MM.1S (cell line): ENCODE measurements at regions not wholly inside any gene's neighbourhood (a gene's known extent, or its start where the extent isn't known, plus 50 kb on each side); places are given as distances from the start of the nearest gene placed in this dataset.

ENCODE experiments used
- DNase-seq: peaks from one replicate; pipeline ENCODE4 v3.0.0-alpha.2; 2015
- H2AFZ ChIP-seq: fragments of 300-600 bp; sonication (generic); 2 replicates; pipeline ENCODE4 v1.6.0; 2016; ENCODE audit warnings: antibody characterized with exemption, low read length
- H3F3A ChIP-seq: fragments of 300-600 bp; sonication (generic); 2 replicates; pipeline ENCODE4 v1.6.1; 2016; ENCODE audit warnings: mild to moderate bottlenecking, antibody characterized with exemption, low read length, moderate library complexity, mixed read lengths; ENCODE audit not compliant: insufficient read depth
- H3K27ac ChIP-seq: fragments of 300-600 bp; sonication (generic); 2 replicates; pipeline ENCODE4 v1.5.1; 2016; ENCODE audit warnings: mild to moderate bottlenecking, low read length
- H3K27me3 ChIP-seq: fragments of 300-600 bp; sonication (generic); replicated peaks from 2 replicates; pipeline ENCODE4 v1.6.0; 2016; ENCODE audit warnings: low read length; ENCODE audit not compliant: insufficient read depth
- H3K36me3 ChIP-seq: fragments of 300-600 bp; sonication (generic); replicated peaks from 2 replicates; pipeline ENCODE4 v1.6.1; 2016; ENCODE audit warnings: mild to moderate bottlenecking, low read length, mixed read lengths; ENCODE audit not compliant: insufficient read depth
- H3K4me1 ChIP-seq: fragments of 300-600 bp; sonication (generic); 2 replicates; pipeline ENCODE4 v1.6.1; 2016; ENCODE audit warnings: low read length, mixed read lengths
- H3K4me2 ChIP-seq: fragments of 300-600 bp; sonication (generic); 2 replicates; pipeline ENCODE4 v1.6.0; 2016; ENCODE audit warnings: low read depth, low read length
- H3K4me3 ChIP-seq: fragments of 300-600 bp; sonication (generic); 2 replicates; pipeline ENCODE4 v1.5.1; 2016; ENCODE audit warnings: low read length, mixed read lengths
- H3K79me2 ChIP-seq: fragments of 300-600 bp; sonication (generic); 2 replicates; pipeline ENCODE4 v1.6.1; 2016; ENCODE audit warnings: mixed run types, low read length, mixed read lengths
- H3K9ac ChIP-seq: fragments of 300-600 bp; sonication (generic); 2 replicates; pipeline ENCODE4 v1.6.1; 2016; ENCODE audit warnings: low read length, mixed read lengths
- H3K9me2 ChIP-seq: fragments of 300-600 bp; sonication (generic); replicated peaks from 2 replicates; pipeline ENCODE4 v1.6.1; 2016; ENCODE audit warnings: mild to moderate bottlenecking, low read length, mixed read lengths; ENCODE audit not compliant: insufficient read depth
- H3K9me3 ChIP-seq: fragments of 300-600 bp; sonication (generic); replicated peaks from 2 replicates; pipeline ENCODE4 v1.6.1; 2016; ENCODE audit warnings: mild to moderate bottlenecking, low read length, mixed read lengths; ENCODE audit not compliant: insufficient read depth
- H4K20me1 ChIP-seq: fragments of 300-600 bp; sonication (generic); 2 replicates; pipeline ENCODE4 v1.6.1; 2016; ENCODE audit warnings: mild to moderate bottlenecking, low read length, moderate library complexity, mixed read lengths; ENCODE audit not compliant: insufficient read depth
- CTCF ChIP-seq: fragments of 300-600 bp; sonication (generic); IDR thresholded peaks from 2 replicates; pipeline ENCODE4 v1.5.1; 2016; ENCODE audit warnings: antibody characterized with exemption, low read length, mixed read lengths
- EZH2 ChIP-seq: fragments of 300-600 bp; sonication (generic); optimal IDR thresholded peaks from 2 replicates; pipeline ENCODE3; 2017; ENCODE audit warnings: low read depth, mild to moderate bottlenecking, antibody characterized with exemption, low read length, mixed read lengths
- EZH2phosphoT487 ChIP-seq: fragments of 300-600 bp; sonication (generic); IDR thresholded peaks from 2 replicates; pipeline ENCODE4 v1.6.1; 2018; ENCODE audit warnings: antibody characterized with exemption, low read length

DNA sequence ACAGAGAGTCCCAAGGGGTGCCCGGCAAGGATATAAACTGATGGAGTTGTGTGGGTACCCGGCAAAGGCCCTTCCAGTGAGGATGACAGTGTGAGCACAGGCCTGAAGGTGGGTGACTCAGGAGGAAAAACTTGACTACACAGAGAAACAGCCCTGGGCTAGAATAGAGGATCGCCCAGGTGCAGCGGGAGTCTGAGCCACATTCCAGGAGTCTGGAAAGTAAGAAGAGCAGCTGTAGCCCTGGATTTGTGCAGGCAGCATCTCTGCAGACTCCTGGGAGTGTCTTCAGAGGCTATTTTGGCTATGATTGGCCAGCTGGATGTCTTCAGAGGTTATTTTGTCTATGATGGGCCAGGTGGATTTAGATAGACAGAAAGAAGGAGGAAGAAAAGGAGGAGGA, 367.6 kb upstream of the MKI67 start:
- no peaks in the 10 kb centered on the region; the same call in none of the 2 replicates for H3K27me3 ChIP-seq
- DNase-seq, result no peak
- no peak overlapping the region for H3K4me3 ChIP-seq
- H4K20me1 ChIP-seq, result no peaks in the 10 kb centered on the region
- H3K9me2 ChIP-seq, result no peaks in the 10 kb centered on the region
- TF ChIP-seq CTCF (no peak), EZH2 (no peak), EZH2phosphoT487 (no peak)
- H3F3A ChIP-seq, result no peaks in the 10 kb centered on the region
- no peaks in the 10 kb centered on the region for H3K79me2 ChIP-seq
- H3K4me2 ChIP-seq, result no peak overlapping the region
- no peaks in the 10 kb centered on the region for H3K36me3 ChIP-seq
- no peak overlapping the region for H3K27ac ChIP-seq
- H3K9ac ChIP-seq, result no peak overlapping the region
- H3K9me3 ChIP-seq, result no peaks in the 10 kb centered on the region
- H2AFZ ChIP-seq, result no peak overlapping the region
- H3K4me1 ChIP-seq, result no peaks in the 10 kb centered on the region

- no peaks in the 10 kb centered on the region for H3K79me2 ChIP-seq
- H2AFZ ChIP-seq, result no peak overlapping the region
- no peak overlapping the region for H3K9ac ChIP-seq
- H3K9me3 ChIP-seq, result no peaks in the 10 kb centered on the region
- H3K4me2 ChIP-seq, result no peak overlapping the region
- no peaks in the 10 kb centered on the region for H3K9me2 ChIP-seq
- TF ChIP-seq EZH2phosphoT487, result no peak
- TF ChIP-seq CTCF, result no peak
- TF ChIP-seq EZH2, result no peak
- H3F3A ChIP-seq, result no peaks in the 10 kb centered on the region
- H3K27ac ChIP-seq, result no peak overlapping the region
- no peak for DNase-seq
- H3K4me3 ChIP-seq, result no peak overlapping the region
- H4K20me1 ChIP-seq, result no peaks in the 10 kb centered on the region
- H3K4me1 ChIP-seq, result no peaks in the 10 kb centered on the region
- no peaks in the 10 kb centered on the region; the same call in none of the 2 replicates for H3K27me3 ChIP-seq
- H3K36me3 ChIP-seq, result no peaks in the 10 kb centered on the region
Measured at GRCh38 chr10:128494665-128495064, 368.4 kb upstream of the MKI67 start.

DNA sequence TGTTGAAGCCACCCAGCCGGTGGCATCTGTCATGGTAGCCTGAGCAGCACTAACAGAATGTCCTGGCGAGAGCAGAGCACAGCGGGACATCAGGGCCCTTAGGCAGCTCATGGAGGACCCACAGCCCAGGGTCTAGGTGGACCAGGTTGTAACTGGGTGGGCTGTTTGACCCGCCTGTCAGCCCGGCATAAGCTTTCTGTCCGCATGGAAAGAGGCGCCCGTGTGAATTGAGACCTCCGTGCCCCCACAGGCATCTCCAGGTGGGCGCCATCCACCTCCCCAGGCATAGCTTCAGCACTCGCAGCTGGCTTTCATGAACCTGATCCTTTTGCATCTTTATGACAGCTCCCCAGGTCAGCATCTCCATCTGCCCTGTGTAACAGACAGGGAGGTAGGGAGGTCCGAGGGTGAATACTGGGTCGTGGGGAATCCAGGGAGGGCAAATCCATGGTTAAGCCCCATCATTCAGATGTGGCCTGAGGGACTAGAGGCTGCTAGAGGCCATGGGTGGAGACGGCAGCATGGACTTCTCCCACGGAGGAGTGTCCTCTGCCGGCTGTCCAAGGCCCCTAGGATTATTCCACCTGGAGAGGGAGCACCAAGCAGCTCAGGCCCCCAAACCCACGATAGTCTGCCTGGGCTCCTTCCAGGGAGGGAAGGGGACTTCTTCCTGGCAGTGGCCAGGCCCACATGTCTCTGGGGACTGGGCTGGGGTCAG, 371.6 kb upstream of the MKI67 start:
- H3K9me2 ChIP-seq, result no peaks in the 10 kb centered on the region
- no peaks in the 10 kb centered on the region for H3K4me1 ChIP-seq
- H2AFZ ChIP-seq, result no peak overlapping the region
- no peaks in the 10 kb centered on the region for H3F3A ChIP-seq
- no peak overlapping the region for H3K27ac ChIP-seq
- H3K36me3 ChIP-seq, result no peaks in the 10 kb centered on the region
- no peak overlapping the region for H3K4me2 ChIP-seq
- DNase-seq, result no peak
- H3K4me3 ChIP-seq, result no peak overlapping the region
- no peaks in the 10 kb centered on the region for H3K9me3 ChIP-seq
- no peaks in the 10 kb centered on the region for H4K20me1 ChIP-seq
- H3K27me3 ChIP-seq, result no peaks in the 10 kb centered on the region; the same call in 1 of the 2 replicates
- TF ChIP-seq CTCF, result no peak
- no peak for TF ChIP-seq EZH2phosphoT487
- TF ChIP-seq EZH2, result no peak
- no peaks in the 10 kb centered on the region for H3K79me2 ChIP-seq
- H3K9ac ChIP-seq, result no peak overlapping the region
